Right atrium auricular region (tissue), 2 donors: ENCODE measurements at regions not wholly inside any gene's neighbourhood (a gene's known extent, or its start where the extent isn't known, plus 50 kb on each side); places are given as distances from the start of the nearest gene placed in this dataset.

Experiments
- DNase-seq: peaks from one replicate; pipeline ENCODE4 v3.0.0-alpha.2; 2019; ENCODE audit warnings: low spot score
- H3K27ac ChIP-seq, 2 donors: fragments of 200-600 bp; sonication (generic); 1 replicate in 1 of 2; 2 replicates in 1 of 2; pipeline ENCODE4 v1.5.1; 2016 to 2019
- H3K27me3 ChIP-seq, 2 donors: fragments of 200-600 bp; sonication (generic); one replicate each; pipeline versions ENCODE4 v1.5.1 to v1.6.0; 2017 to 2019
- H3K36me3 ChIP-seq: fragments of 200-600 bp; sonication (generic); one replicate; pipeline ENCODE4 v1.5.1; 2016
- H3K4me1 ChIP-seq, 2 donors: fragments of 200-600 bp; sonication (generic); one replicate each; pipeline versions ENCODE4 v1.5.1 to v1.6.0; 2017 to 2019
- H3K4me3 ChIP-seq, 2 donors: fragments of 200-600 bp; sonication (generic); 1 replicate in 1 of 2; 2 replicates in 1 of 2; pipeline ENCODE4 v1.5.1; 2017 to 2019; ENCODE audit warnings: mild to moderate bottlenecking in 1 of 2, moderate library complexity in 1 of 2
- H3K9me3 ChIP-seq, 2 donors: fragments of 200-600 bp; sonication (generic); one replicate each; pipeline ENCODE4 v1.5.1; 2019
- TF ChIP-seq, protein P1 (sequence below), 2 donors: fragments of 200-600 bp; sonication (generic); IDR thresholded peaks; one replicate each; pipeline ENCODE4 v1.5.1; 2019; ENCODE audit warnings: antibody characterized with exemption in 2 of 2

- no peaks in the 10 kb centered on the region for H3K9me3 ChIP-seq
- TF ChIP-seq, protein P1, sequence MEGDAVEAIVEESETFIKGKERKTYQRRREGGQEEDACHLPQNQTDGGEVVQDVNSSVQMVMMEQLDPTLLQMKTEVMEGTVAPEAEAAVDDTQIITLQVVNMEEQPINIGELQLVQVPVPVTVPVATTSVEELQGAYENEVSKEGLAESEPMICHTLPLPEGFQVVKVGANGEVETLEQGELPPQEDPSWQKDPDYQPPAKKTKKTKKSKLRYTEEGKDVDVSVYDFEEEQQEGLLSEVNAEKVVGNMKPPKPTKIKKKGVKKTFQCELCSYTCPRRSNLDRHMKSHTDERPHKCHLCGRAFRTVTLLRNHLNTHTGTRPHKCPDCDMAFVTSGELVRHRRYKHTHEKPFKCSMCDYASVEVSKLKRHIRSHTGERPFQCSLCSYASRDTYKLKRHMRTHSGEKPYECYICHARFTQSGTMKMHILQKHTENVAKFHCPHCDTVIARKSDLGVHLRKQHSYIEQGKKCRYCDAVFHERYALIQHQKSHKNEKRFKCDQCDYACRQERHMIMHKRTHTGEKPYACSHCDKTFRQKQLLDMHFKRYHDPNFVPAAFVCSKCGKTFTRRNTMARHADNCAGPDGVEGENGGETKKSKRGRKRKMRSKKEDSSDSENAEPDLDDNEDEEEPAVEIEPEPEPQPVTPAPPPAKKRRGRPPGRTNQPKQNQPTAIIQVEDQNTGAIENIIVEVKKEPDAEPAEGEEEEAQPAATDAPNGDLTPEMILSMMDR (IDR thresholded peaks at IDR 0.05), result no peak
These were observed 273.5 kb downstream of the UTP18 start for GRCh38 chr17:51533821-51534220.

DNA sequence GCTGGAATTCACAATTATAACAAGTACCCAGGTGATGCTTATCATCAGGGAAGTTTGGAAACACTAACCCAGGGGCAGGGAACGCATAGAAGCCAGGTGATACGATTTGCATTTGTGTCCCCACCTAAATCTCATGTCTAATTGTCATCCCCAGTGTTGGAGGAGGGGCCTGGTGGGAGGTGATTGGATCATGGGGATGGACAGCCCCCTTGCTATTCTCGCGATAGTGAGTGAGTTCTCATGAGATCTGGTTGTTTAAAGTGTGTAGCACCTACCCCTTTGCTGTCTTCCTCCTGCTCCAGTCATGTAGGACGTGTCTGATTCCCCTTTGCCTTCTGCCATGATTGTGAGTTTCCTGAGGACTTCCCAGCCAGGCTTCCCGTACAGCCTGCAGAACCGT is 276.3 kb downstream of the UTP18 start:
- no peak for DNase-seq
- Histone ChIP-seq H3K9me3 (no peaks in the 10 kb centered on the region), H3K4me1 (no peaks in the 10 kb centered on the region), H3K27me3 (no peaks in the 10 kb centered on the region), H3K4me3 (no peak overlapping the region), H3K36me3 (no peaks in the 10 kb centered on the region), H3K27ac (no peak overlapping the region)
- TF ChIP-seq, protein P1 (IDR thresholded peaks at IDR 0.05), result no peak

More at GRCh38 chr17:51533821-51534220, 273.5 kb downstream of the UTP18 start:
- DNase-seq, result no peak
- no peaks in the 10 kb centered on the region for H3K36me3 ChIP-seq
- no peaks in the 10 kb centered on the region for H3K4me1 ChIP-seq
- H3K4me3 ChIP-seq, result no peak overlapping the region
- H3K27me3 ChIP-seq, result no peaks in the 10 kb centered on the region
- H3K27ac ChIP-seq, result no peak overlapping the region

DNA sequence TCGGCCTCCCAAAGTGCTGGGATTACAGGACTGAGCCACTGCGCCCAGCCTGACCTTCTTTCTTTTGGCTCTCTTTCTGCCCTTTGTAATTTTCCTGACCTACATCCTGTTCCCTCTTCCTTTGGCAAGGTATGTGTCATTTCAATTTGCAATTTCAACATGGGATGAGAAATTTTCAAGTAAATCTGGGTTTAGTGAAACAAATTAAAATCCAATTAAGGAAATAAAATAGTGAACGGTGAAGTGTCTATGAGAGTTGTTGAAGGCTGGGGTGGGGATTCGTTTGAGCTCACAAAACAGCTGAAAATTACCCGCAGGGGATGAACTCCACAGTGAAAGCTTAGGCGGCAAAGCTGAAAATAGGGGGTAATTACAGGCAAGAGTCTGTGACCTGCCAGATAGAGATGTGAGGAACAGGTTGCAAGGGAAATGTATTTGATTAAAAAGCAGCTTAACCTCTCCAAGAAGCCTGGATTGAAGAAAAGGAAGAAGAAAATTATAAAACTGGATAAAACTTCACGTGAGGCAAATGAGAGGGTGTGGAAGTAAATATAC is 277.7 kb downstream of the UTP18 start:
- TF ChIP-seq, protein P1 (IDR thresholded peaks at IDR 0.05), result no peak
- Histone ChIP-seq H3K36me3 (no peaks in the 10 kb centered on the region), H3K4me3 (no peak overlapping the region), H3K27me3 (no peaks in the 10 kb centered on the region), H3K9me3 (no peaks in the 10 kb centered on the region), H3K4me1 (no peaks in the 10 kb centered on the region), H3K27ac (no peak overlapping the region)
- DNase-seq, result no peak

DNA sequence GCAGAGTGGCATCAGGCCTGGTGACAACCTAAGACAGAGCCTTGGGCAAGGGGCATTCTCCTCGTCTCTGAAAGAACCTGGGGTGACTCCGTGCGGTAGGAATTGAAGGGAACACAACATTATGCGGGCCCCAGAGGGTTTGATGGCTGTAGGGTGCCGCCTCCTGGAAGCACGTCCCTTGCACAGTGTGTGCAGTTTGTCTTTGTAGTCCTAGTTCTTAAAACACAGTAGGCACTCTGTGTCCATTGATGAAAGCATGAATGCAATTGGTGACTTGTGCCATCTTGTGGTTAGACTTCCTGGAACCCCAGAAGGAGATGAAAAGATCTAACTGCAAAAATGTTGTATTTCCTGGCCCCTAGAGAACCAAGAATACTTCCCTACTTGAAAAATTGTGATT is 279.8 kb downstream of the UTP18 start:
- DNase-seq, result no peak
- TF ChIP-seq, protein P1 (IDR thresholded peaks at IDR 0.05), result no peak
- Histone ChIP-seq H3K9me3 (no peaks in the 10 kb centered on the region), H3K4me3 (no peak overlapping the region), H3K4me1 (no peaks in the 10 kb centered on the region), H3K36me3 (no peaks in the 10 kb centered on the region), H3K27me3 (no peaks in the 10 kb centered on the region), H3K27ac (no peak overlapping the region)

- H3K4me1 ChIP-seq, result no peaks in the 10 kb centered on the region
- no peak for DNase-seq
- H3K4me3 ChIP-seq, result no peak overlapping the region
- no peaks in the 10 kb centered on the region for H3K36me3 ChIP-seq
- no peaks in the 10 kb centered on the region for H3K27me3 ChIP-seq
- H3K9me3 ChIP-seq, result no peaks in the 10 kb centered on the region
- TF ChIP-seq, protein P1 (IDR thresholded peaks at IDR 0.05), result no peak
- no peak overlapping the region for H3K27ac ChIP-seq
These were observed 280.9 kb downstream of the UTP18 start for GRCh38 chr17:51541215-51541614.

GRCh38 chr17:51546114-51546513 is 285.8 kb downstream of the UTP18 start:
- Histone ChIP-seq H3K4me3 (no peak overlapping the region), H3K27me3 (no peaks in the 10 kb centered on the region), H3K27ac (no peak overlapping the region), H3K9me3 (no peaks in the 10 kb centered on the region), H3K36me3 (no peaks in the 10 kb centered on the region), H3K4me1 (no peaks in the 10 kb centered on the region)
- TF ChIP-seq, protein P1 (IDR thresholded peaks at IDR 0.05), result no peak
- DNase-seq, result no peak
